Keratinocyte (primary cell): ENCODE measurements at regions not wholly inside any gene's neighbourhood (a gene's known extent, or its start where the extent isn't known, plus 50 kb on each side); places are given as distances from the start of the nearest gene placed in this dataset.

Experiments
- EZH2 ChIP-seq: IDR thresholded peaks from one replicate; pipeline ENCODE4 v1.6.1; 2012; ENCODE audit warnings: inconsistent platforms, mild to moderate bottlenecking, low read length, moderate library complexity
- TF ChIP-seq, protein P1 (sequence below), 3 experiments: IDR thresholded peaks in 1 of 3; conservative IDR thresholded peaks in 1 of 3; optimal IDR thresholded peaks in 1 of 3; 2 replicates in 2 of 3; 3 replicates in 1 of 3; pipeline versions ENCODE3 to v1.5.1; 2011; ENCODE audit warnings: low read length in 3 of 3, mild to moderate bottlenecking in 3 of 3, moderate library complexity in 2 of 3, control low read depth in 1 of 3, inconsistent platforms in 1 of 3; ENCODE audit not compliant: insufficient read depth in 2 of 3; ENCODE audit errors: extremely low read depth in 1 of 3

DNA sequence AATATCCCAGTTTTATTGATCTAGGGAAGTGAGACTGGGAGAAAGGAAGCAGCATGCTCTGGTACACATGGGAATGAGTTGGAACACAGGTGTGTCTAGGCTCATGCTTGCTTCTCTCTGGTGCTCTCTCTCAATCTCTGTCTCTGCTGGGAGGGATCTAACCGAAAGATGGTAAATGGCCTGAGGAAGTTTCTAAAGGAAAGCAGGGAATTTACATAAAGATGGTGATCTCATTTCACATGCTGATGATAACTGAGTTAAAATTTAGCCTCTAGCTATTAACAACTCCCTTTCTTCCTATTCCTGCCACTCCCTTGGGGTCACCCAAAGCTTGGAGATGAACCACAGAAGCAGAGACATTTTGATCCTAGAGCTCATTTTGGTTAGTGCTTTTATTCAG lies 436.2 kb downstream of the SH3GL2 start:
- TF ChIP-seq, protein P1, sequence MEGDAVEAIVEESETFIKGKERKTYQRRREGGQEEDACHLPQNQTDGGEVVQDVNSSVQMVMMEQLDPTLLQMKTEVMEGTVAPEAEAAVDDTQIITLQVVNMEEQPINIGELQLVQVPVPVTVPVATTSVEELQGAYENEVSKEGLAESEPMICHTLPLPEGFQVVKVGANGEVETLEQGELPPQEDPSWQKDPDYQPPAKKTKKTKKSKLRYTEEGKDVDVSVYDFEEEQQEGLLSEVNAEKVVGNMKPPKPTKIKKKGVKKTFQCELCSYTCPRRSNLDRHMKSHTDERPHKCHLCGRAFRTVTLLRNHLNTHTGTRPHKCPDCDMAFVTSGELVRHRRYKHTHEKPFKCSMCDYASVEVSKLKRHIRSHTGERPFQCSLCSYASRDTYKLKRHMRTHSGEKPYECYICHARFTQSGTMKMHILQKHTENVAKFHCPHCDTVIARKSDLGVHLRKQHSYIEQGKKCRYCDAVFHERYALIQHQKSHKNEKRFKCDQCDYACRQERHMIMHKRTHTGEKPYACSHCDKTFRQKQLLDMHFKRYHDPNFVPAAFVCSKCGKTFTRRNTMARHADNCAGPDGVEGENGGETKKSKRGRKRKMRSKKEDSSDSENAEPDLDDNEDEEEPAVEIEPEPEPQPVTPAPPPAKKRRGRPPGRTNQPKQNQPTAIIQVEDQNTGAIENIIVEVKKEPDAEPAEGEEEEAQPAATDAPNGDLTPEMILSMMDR (optimal IDR thresholded peaks at IDR 0.05 in 1 of 3, IDR thresholded peaks at IDR 0.05 in 1 of 3, conservative IDR thresholded peaks at IDR 0.05 in 1 of 3; ENCODE audit: extremely low read depth in 1 of 3, insufficient read depth in 2 of 3, low read length in 3 of 3), result no peak
- no peak for TF ChIP-seq EZH2
